GM12875 (cell line): ENCODE measurements at regions not wholly inside any gene's neighbourhood (a gene's known extent, or its start where the extent isn't known, plus 50 kb on each side); places are given as distances from the start of the nearest gene placed in this dataset.
"Not testable (repeated sequence)": the region's sequence is repeated elsewhere in the genome, so short reads cannot be mapped to it uniquely, and the experiment has no call there.

ENCODE experiments used
- H3K4me3 ChIP-seq: one replicate; pipeline ENCODE4 v1.5.1; 2011; ENCODE audit warnings: low read depth, low read length, control low read depth
- CTCF ChIP-seq: IDR thresholded peaks from 2 replicates; pipeline ENCODE4 v1.5.1; 2011; ENCODE audit warnings: low read depth, mild to moderate bottlenecking, control low read depth, inconsistent platforms, low read length, moderate library complexity, borderline replicate concordance; ENCODE audit not compliant: insufficient read depth

- TF ChIP-seq CTCF = no peak
- H3K4me3 ChIP-seq = no peak overlapping the region
Measured at GRCh38 chr14:30410986-30411385, 148.0 kb upstream of the G2E3 start.

- H3K4me3 ChIP-seq = not testable (repeated sequence)
Measured at GRCh38 chr14:30413184-30413583, 145.8 kb upstream of the G2E3 start.

- no peak overlapping the region for H3K4me3 ChIP-seq
- no peak for TF ChIP-seq CTCF
Measured at GRCh38 chr14:30417121-30417520, 141.8 kb upstream of the G2E3 start.

GRCh38 chr14:30417999-30418398, 141.0 kb upstream of the G2E3 start:
- TF ChIP-seq CTCF = no peak
- no peak overlapping the region for H3K4me3 ChIP-seq

- no peak overlapping the region for H3K4me3 ChIP-seq
- TF ChIP-seq CTCF = no peak
Measured at GRCh38 chr14:30419037-30419436, 139.9 kb upstream of the G2E3 start.

- TF ChIP-seq CTCF = no peak
- no peak overlapping the region for H3K4me3 ChIP-seq
Measured at GRCh38 chr14:30420515-30420914, 138.4 kb upstream of the G2E3 start.

GRCh38 chr14:30426463-30426862, 132.5 kb upstream of the G2E3 start:
- H3K4me3 ChIP-seq = no peak overlapping the region
- no peak for TF ChIP-seq CTCF

GRCh38 chr14:30427401-30427800, 131.6 kb upstream of the G2E3 start:
- TF ChIP-seq CTCF = no peak
- no peak overlapping the region for H3K4me3 ChIP-seq
